GM19328 (cell line): ENCODE measurements at regions not wholly inside any gene's neighbourhood (a gene's known extent, or its start where the extent isn't known, plus 50 kb on each side); places are given as distances from the start of the nearest gene placed in this dataset.
"Not testable (repeated sequence)": the region's sequence is repeated elsewhere in the genome, so short reads cannot be mapped to it uniquely, and the experiment has no call there.

ENCODE experiments used
- ATAC-seq: cut with Tn5 transposase; IDR thresholded peaks from one replicate; pipeline ENCODE4 v1.9.1; 2021; ENCODE audit warnings: mild to moderate bottlenecking, moderate library complexity; ENCODE audit not compliant: unreplicated experiment

GRCh38 chr2:16927398-16927797, 261.8 kb upstream of the CYRIA start:
- ATAC-seq, result no peak

GRCh38 chr2:16925145-16925544, 259.5 kb upstream of the CYRIA start:
- ATAC-seq, result no peak

GRCh38 chr2:16915341-16915755, 249.7 kb upstream of the CYRIA start:
- ATAC-seq, result not testable (repeated sequence)

- ATAC-seq, result no peak
Observed at GRCh38 chr2:16911746-16912145, 246.1 kb upstream of the CYRIA start.

GRCh38 chr2:16908656-16909055, 243.0 kb upstream of the CYRIA start:
- no peak for ATAC-seq

GRCh38 chr2:16907645-16908282, 242.1 kb upstream of the CYRIA start:
- no peak for ATAC-seq

GRCh38 chr2:16905325-16905724, 239.7 kb upstream of the CYRIA start:
- ATAC-seq, result not testable (repeated sequence)

- peak; percentile 78 for ATAC-seq
Observed at GRCh38 chr2:16900405-16901025, 234.9 kb upstream of the CYRIA start.

GRCh38 chr2:16899958-16900357, 234.3 kb upstream of the CYRIA start:
- ATAC-seq, result no peak

GRCh38 chr2:16890081-16890480, 224.4 kb upstream of the CYRIA start:
- no peak for ATAC-seq

GRCh38 chr2:16885027-16885426, 219.4 kb upstream of the CYRIA start:
- ATAC-seq, result no peak

GRCh38 chr2:16882706-16883105, 217.1 kb upstream of the CYRIA start:
- no peak for ATAC-seq

- no peak for ATAC-seq
Observed at GRCh38 chr2:16881122-16881521, 215.5 kb upstream of the CYRIA start.

GRCh38 chr2:16871411-16871810, 205.8 kb upstream of the CYRIA start:
- ATAC-seq, result no peak

- ATAC-seq, result no peak
Observed at GRCh38 chr2:16870491-16871076, 204.9 kb upstream of the CYRIA start.

- no peak for ATAC-seq
Observed at GRCh38 chr2:16869711-16870110, 204.1 kb upstream of the CYRIA start.

GRCh38 chr2:16862471-16862870, 196.8 kb upstream of the CYRIA start:
- ATAC-seq, result no peak

- ATAC-seq, result no peak
Observed at GRCh38 chr2:16861530-16861929, 195.9 kb upstream of the CYRIA start.

- no peak for ATAC-seq
Observed at GRCh38 chr2:16861111-16861510, 195.5 kb upstream of the CYRIA start.

GRCh38 chr2:16860627-16861026, 195.0 kb upstream of the CYRIA start:
- ATAC-seq, result no peak

- no peak for ATAC-seq
Observed at GRCh38 chr2:16855183-16855582, 189.5 kb upstream of the CYRIA start.

- ATAC-seq, result no peak
Observed at GRCh38 chr2:16853088-16853487, 187.5 kb upstream of the CYRIA start.
